ENCODE measurements at regions not wholly inside any gene's neighbourhood (a gene's known extent, or its start where the extent isn't known, plus 50 kb on each side); places are given as distances from the start of the nearest gene placed in this dataset.
"Not testable (repeated sequence)": the region's sequence is repeated elsewhere in the genome, so short reads cannot be mapped to it uniquely, and the experiment has no call there.

- not testable (repeated sequence) for DNase-seq
Measured at GRCh38 chrX:79026742-79027141, 81.6 kb downstream of the P2RY10 start.

- no peak for DNase-seq
Measured at GRCh38 chrX:79035421-79035820, 90.2 kb downstream of the P2RY10 start.

- DNase-seq = no peak
Measured at GRCh38 chrX:79036157-79036880, 91.1 kb downstream of the P2RY10 start.

- DNase-seq = no peak
Measured at GRCh38 chrX:79065696-79066095, 78.8 kb upstream of the GPR174 start.

GRCh38 chrX:79078114-79078513 lies 66.4 kb upstream of the GPR174 start:
- DNase-seq = no peak

GRCh38 chrX:79079477-79079876 lies 65.0 kb upstream of the GPR174 start:
- DNase-seq = no peak

- no peak for DNase-seq
Measured at GRCh38 chrX:79080141-79080540, 64.3 kb upstream of the GPR174 start.

GRCh38 chrX:79081895-79082512 lies 62.5 kb upstream of the GPR174 start:
- DNase-seq = peak; percentile 7

GRCh38 chrX:79082899-79083298 lies 61.6 kb upstream of the GPR174 start:
- no peak for DNase-seq

- DNase-seq = no peak
Measured at GRCh38 chrX:79084923-79085322, 59.6 kb upstream of the GPR174 start.

- DNase-seq = no peak
Measured at GRCh38 chrX:79089896-79090584, 54.4 kb upstream of the GPR174 start.

GRCh38 chrX:79094075-79094832 lies 50.2 kb upstream of the GPR174 start:
- DNase-seq = no peak
